ENCODE measurements at regions not wholly inside any gene's neighbourhood (a gene's known extent, or its start where the extent isn't known, plus 50 kb on each side); places are given as distances from the start of the nearest gene placed in this dataset.

DNA sequence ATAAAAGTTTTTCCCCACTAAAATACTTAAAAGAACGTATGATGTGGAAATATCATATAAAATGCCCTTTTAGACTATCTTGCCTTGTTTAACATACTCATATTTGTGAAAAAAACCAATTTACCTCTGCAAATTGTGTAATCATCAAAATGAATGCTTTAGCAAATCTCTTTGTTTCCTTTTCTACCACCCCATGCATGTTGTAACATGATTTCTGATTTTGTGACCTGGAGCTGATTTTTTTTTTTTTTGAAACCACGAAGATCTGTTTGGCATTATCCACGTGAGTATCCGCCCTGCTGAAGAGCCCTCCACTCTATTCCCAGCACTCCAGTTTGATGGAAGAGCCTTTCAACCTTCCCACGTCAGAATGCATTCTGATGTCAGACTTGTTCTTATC, 245.8 kb upstream of the NBEA start:
- H3K4me3 ChIP-seq (ENCODE audit: low read depth in 1 of 2, low read length in 2 of 2) = no peak overlapping the region
- no peaks in the 10 kb centered on the region for H3K4me1 ChIP-seq (ENCODE audit: insufficient read depth, low read length)
- no peak for DNase-seq
- no peak overlapping the region for H3K4me2 ChIP-seq (ENCODE audit: insufficient read depth, low read length)
- H3K36me3 ChIP-seq (ENCODE audit: insufficient read depth, low read length) = no peaks in the 10 kb centered on the region
- no peaks in the 10 kb centered on the region for H3K79me2 ChIP-seq (ENCODE audit: insufficient read depth, low read length)
- no peak for ATAC-seq (ENCODE audit: insufficient read depth, low read depth)
- H4K20me1 ChIP-seq (ENCODE audit: insufficient read depth, low read length) = no peaks in the 10 kb centered on the region
- no peak overlapping the region for H3K9ac ChIP-seq (ENCODE audit: low read depth, low read length)
- no peak for TF ChIP-seq EZH2 (IDR thresholded peaks at IDR 0.05; ENCODE audit: borderline replicate concordance, low read depth, low read length, severe bottlenecking)
- TF ChIP-seq, protein P1, sequence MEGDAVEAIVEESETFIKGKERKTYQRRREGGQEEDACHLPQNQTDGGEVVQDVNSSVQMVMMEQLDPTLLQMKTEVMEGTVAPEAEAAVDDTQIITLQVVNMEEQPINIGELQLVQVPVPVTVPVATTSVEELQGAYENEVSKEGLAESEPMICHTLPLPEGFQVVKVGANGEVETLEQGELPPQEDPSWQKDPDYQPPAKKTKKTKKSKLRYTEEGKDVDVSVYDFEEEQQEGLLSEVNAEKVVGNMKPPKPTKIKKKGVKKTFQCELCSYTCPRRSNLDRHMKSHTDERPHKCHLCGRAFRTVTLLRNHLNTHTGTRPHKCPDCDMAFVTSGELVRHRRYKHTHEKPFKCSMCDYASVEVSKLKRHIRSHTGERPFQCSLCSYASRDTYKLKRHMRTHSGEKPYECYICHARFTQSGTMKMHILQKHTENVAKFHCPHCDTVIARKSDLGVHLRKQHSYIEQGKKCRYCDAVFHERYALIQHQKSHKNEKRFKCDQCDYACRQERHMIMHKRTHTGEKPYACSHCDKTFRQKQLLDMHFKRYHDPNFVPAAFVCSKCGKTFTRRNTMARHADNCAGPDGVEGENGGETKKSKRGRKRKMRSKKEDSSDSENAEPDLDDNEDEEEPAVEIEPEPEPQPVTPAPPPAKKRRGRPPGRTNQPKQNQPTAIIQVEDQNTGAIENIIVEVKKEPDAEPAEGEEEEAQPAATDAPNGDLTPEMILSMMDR (IDR thresholded peaks at IDR 0.05; ENCODE audit: borderline replicate concordance, extremely low read depth, low read length, poor library complexity, severe bottlenecking) = no peak
- no peaks in the 10 kb centered on the region for H3K9me3 ChIP-seq (ENCODE audit: insufficient read depth, low read length, severe bottlenecking)
- no peak overlapping the region for H2AFZ ChIP-seq (ENCODE audit: low read depth, low read length)
- H3K27me3 ChIP-seq (ENCODE audit: insufficient read depth, low read length, poor library complexity) = no peaks in the 10 kb centered on the region
- no peak overlapping the region for H3K27ac ChIP-seq (ENCODE audit: low read length)

GRCh38 chr13:34696741-34697140, 245.3 kb upstream of the NBEA start:
- no peaks in the 10 kb centered on the region for H3K79me2 ChIP-seq (ENCODE audit: insufficient read depth, low read length)
- TF ChIP-seq EZH2 (IDR thresholded peaks at IDR 0.05; ENCODE audit: borderline replicate concordance, low read depth, low read length, severe bottlenecking) = no peak
- TF ChIP-seq, protein P1 (IDR thresholded peaks at IDR 0.05; ENCODE audit: borderline replicate concordance, extremely low read depth, low read length, poor library complexity, severe bottlenecking) = no peak
- no peak for DNase-seq
- H2AFZ ChIP-seq (ENCODE audit: low read depth, low read length) = no peak overlapping the region
- no peaks in the 10 kb centered on the region for H3K4me1 ChIP-seq (ENCODE audit: insufficient read depth, low read length)
- no peak overlapping the region for H3K9ac ChIP-seq (ENCODE audit: low read depth, low read length)
- no peaks in the 10 kb centered on the region for H3K9me3 ChIP-seq (ENCODE audit: insufficient read depth, low read length, severe bottlenecking)
- H3K4me2 ChIP-seq (ENCODE audit: insufficient read depth, low read length) = no peak overlapping the region
- no peaks in the 10 kb centered on the region for H3K36me3 ChIP-seq (ENCODE audit: insufficient read depth, low read length)
- H3K4me3 ChIP-seq (ENCODE audit: low read depth in 1 of 2, low read length in 2 of 2) = no peak overlapping the region
- ATAC-seq (ENCODE audit: insufficient read depth, low read depth) = no peak
- H3K27ac ChIP-seq (ENCODE audit: low read length) = no peak overlapping the region
- no peaks in the 10 kb centered on the region for H3K27me3 ChIP-seq (ENCODE audit: insufficient read depth, low read length, poor library complexity)
- no peaks in the 10 kb centered on the region for H4K20me1 ChIP-seq (ENCODE audit: insufficient read depth, low read length)

GRCh38 chr13:34698945-34699344, 243.1 kb upstream of the NBEA start:
- Histone ChIP-seq H4K20me1 (ENCODE audit: insufficient read depth, low read length) (no peaks in the 10 kb centered on the region), H2AFZ (ENCODE audit: low read depth, low read length) (no peak overlapping the region), H3K4me1 (ENCODE audit: insufficient read depth, low read length) (no peaks in the 10 kb centered on the region), H3K27ac (ENCODE audit: low read length) (no peak overlapping the region), H3K9me3 (ENCODE audit: insufficient read depth, low read length, severe bottlenecking) (no peaks in the 10 kb centered on the region), H3K27me3 (ENCODE audit: insufficient read depth, low read length, poor library complexity) (no peaks in the 10 kb centered on the region), H3K9ac (ENCODE audit: low read depth, low read length) (no peak overlapping the region), H3K79me2 (ENCODE audit: insufficient read depth, low read length) (no peaks in the 10 kb centered on the region), H3K36me3 (ENCODE audit: insufficient read depth, low read length) (no peaks in the 10 kb centered on the region), H3K4me3 (ENCODE audit: low read depth in 1 of 2, low read length in 2 of 2) (no peak overlapping the region), H3K4me2 (ENCODE audit: insufficient read depth, low read length) (no peak overlapping the region)
- TF ChIP-seq, protein P1 (IDR thresholded peaks at IDR 0.05; ENCODE audit: borderline replicate concordance, extremely low read depth, low read length, poor library complexity, severe bottlenecking) = no peak
- TF ChIP-seq EZH2 (IDR thresholded peaks at IDR 0.05; ENCODE audit: borderline replicate concordance, low read depth, low read length, severe bottlenecking) = no peak
- DNase-seq (no peak), ATAC-seq (ENCODE audit: insufficient read depth, low read depth) (no peak)

DNA sequence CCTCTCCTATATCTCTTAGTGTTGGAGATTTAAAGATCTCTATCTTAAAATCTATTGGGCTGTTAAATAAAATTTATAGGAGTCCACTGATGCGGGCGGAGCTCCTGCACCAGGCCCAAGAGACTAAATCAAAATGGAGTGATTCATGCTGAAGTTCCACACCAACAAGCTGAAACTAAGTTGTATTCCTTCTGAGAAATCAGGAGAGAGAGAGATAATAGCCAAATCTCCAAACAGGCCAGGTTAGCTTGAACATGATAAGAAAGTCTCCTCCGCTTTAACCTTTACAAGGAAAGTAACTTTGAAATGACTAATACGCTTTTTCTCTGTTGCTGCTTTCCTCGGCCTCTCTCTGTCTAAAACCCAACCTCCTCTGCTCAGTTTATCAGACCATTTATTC, 241.9 kb upstream of the NBEA start:
- H2AFZ ChIP-seq (ENCODE audit: low read depth, low read length) = no peak overlapping the region
- no peak overlapping the region for H3K4me2 ChIP-seq (ENCODE audit: insufficient read depth, low read length)
- TF ChIP-seq, protein P1 (IDR thresholded peaks at IDR 0.05; ENCODE audit: borderline replicate concordance, extremely low read depth, low read length, poor library complexity, severe bottlenecking) = no peak
- no peak for TF ChIP-seq EZH2 (IDR thresholded peaks at IDR 0.05; ENCODE audit: borderline replicate concordance, low read depth, low read length, severe bottlenecking)
- H3K27ac ChIP-seq (ENCODE audit: low read length) = no peak overlapping the region
- no peaks in the 10 kb centered on the region for H3K27me3 ChIP-seq (ENCODE audit: insufficient read depth, low read length, poor library complexity)
- DNase-seq (no peak), ATAC-seq (ENCODE audit: insufficient read depth, low read depth) (no peak)
- H3K4me1 ChIP-seq (ENCODE audit: insufficient read depth, low read length) = no peaks in the 10 kb centered on the region
- no peaks in the 10 kb centered on the region for H3K79me2 ChIP-seq (ENCODE audit: insufficient read depth, low read length)
- no peaks in the 10 kb centered on the region for H3K9me3 ChIP-seq (ENCODE audit: insufficient read depth, low read length, severe bottlenecking)
- H3K36me3 ChIP-seq (ENCODE audit: insufficient read depth, low read length) = no peaks in the 10 kb centered on the region
- H3K4me3 ChIP-seq (ENCODE audit: low read depth in 1 of 2, low read length in 2 of 2) = no peak overlapping the region
- H3K9ac ChIP-seq (ENCODE audit: low read depth, low read length) = no peak overlapping the region
- no peaks in the 10 kb centered on the region for H4K20me1 ChIP-seq (ENCODE audit: insufficient read depth, low read length)

Measured in DND-41 (cell line).